ENCODE measurements at regions not wholly inside any gene's neighbourhood (a gene's known extent, or its start where the extent isn't known, plus 50 kb on each side); places are given as distances from the start of the nearest gene placed in this dataset.

DNA sequence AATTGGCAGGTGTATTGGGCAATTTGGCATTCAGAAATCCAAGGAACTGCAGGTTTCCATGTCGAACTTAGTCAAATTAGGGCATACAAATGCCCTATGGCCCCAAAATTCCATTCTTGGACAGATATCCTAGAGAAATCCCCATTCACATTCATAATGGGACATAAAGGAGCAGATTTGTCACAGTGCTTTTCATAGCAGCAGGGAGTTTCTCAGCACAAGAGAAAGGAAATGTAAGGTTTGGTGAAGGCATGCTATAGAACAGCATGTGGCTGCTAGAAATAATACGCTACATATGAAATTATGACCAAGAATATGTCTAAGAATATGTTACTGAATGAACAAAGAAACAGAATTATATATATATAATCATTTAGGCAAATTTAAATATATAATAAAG, 437.5 kb upstream of the BOD1L1 start:
- DNase-seq: no peak

- no peak for DNase-seq
Observed at GRCh38 chr4:14065406-14065805, 437.9 kb upstream of the BOD1L1 start.

GRCh38 chr4:14066979-14067378, 439.5 kb upstream of the BOD1L1 start:
- DNase-seq: no peak

DNA sequence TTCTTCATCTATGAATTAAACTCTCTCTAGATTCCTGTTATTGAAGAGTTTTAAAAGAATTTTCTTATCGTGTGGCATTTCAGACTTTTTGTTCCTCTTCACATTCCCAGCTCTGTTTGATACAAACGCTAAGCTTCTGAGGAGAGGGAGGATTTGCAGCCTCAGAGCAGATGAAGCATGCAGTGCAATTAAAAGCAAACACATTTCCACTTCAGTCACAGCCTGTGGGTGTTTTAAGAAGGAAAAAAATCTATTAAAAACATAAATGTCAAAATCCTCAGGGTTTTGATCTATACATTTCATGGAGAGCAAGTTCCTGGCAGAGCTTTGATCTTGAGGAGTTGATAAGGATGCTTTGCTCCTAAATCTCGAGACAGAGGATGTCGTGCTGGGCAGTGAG, 442.4 kb upstream of the BOD1L1 start:
- DNase-seq: no peak

DNA sequence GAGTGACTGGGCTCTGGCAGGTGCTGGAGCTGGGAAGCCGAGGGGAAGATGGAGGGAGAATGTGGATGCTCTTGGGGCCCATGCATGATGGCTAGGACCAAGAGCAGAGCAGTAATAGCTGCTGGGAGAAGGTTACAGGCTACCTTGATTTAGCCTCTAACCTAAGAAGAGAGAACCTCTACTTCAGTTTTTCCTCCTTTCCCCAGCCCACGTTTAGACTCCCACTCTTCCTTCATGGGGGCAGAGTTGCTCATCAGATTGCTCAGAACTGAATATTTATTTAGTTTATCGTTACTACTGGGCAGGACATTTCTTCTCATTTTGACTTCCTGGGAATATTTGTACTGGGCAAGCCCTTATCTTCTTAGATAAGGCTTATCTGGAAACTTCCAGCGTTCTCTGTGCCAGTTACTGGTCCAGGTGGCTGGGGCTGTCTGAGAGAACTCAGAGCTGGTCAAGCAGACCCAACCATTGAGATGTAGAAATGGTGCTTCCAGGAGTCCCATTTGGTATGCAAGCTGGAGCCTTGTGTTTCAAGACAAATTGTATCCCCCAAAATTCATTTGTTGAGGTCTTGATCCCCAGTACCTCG, 442.9 kb upstream of the BOD1L1 start:
- no peak for DNase-seq

- DNase-seq: no peak
Observed at GRCh38 chr4:14072506-14072905, 445.0 kb upstream of the BOD1L1 start.

DNA sequence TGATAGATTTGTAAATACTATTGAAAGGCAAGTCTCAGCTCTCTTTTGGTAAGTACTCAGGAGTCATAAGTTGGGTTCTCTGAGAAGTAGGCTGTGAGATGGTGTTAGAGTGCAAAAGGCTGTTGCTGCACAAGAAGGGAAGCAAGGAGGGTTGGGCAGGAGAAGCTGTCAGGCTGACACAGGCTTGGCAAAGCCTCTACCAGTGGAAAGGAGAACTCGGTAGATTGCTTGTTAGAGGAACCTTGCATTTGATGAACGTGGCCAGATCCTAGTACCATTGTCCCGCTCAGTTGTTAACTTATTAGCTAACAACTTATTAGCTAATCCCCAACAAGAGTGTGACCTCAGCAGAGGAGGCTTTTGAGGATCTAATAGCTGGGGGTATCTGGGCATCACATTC, 449.3 kb upstream of the BOD1L1 start:
- no peak for DNase-seq

- no peak for DNase-seq
Observed at GRCh38 chr4:14078326-14078725, 450.8 kb upstream of the BOD1L1 start.

DNA sequence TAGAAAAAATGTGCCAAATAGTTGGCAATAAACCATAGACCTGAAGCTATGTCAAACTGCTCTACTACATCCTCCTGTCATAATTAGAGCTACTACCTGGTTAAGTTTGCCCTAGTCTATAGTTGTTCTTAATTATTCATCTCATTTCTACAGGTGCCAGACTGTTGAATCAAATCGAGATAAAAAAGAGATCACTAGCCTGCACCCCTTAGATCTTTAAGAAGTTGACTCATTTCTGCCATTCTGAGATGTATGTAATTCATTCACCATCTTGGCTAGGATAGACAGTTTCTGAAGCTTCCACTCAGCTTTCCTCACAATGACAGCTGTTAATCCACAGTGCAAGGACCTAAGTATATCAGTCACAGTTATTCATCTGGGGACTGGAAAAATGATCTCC, 452.1 kb upstream of the BOD1L1 start:
- no peak for DNase-seq

- no peak for DNase-seq
Observed at GRCh38 chr4:14083150-14083549, 455.6 kb upstream of the BOD1L1 start.

DNA sequence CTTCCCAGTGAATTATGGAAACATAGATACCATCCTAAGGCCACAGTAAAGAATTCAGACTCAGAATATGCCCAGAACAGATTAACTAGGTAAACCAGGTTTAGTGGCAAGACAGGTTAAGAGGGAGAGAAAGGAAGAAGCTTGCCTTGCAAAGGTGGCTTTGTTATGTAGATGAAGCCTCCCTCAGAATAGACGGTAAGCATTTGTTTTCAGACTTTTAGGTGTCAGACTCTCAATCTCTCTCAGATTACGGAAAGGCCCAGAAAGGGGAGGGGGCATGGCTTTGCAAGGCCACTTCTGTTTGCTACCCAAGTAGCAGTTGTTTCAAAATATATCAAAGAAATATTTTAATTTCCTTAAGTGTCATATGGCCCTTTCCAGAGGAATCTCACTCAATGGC, 457.1 kb upstream of the BOD1L1 start:
- DNase-seq: no peak

GRCh38 chr4:14087459-14087858, 459.9 kb upstream of the BOD1L1 start:
- no peak for DNase-seq

DNA sequence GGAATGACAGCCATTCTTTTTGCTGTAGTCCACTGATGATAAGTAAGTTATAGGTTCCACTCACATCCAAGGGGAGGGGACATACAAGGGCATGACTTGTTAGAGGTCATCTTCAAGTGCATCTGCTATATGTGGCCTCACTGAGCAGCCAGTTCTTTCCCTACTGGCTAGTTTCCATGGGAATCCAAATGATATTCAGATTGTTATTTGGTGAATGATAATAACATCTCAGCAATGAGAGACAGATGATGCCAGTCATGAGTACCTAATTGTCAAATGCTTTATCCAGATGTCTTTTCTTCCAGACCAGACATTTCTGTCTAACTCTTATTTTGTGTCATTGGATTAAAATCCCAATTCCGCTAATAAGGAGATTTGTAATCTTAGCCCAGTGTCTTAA, 460.4 kb upstream of the BOD1L1 start:
- DNase-seq: no peak

GRCh38 chr4:14091531-14091930, 464.0 kb upstream of the BOD1L1 start:
- DNase-seq: no peak

- DNase-seq: no peak
Observed at GRCh38 chr4:14091966-14092365, 464.4 kb upstream of the BOD1L1 start.

GRCh38 chr4:14092741-14093140, 465.2 kb upstream of the BOD1L1 start:
- DNase-seq: no peak

GRCh38 chr4:14095831-14096230, 468.3 kb upstream of the BOD1L1 start:
- DNase-seq: no peak

DNA sequence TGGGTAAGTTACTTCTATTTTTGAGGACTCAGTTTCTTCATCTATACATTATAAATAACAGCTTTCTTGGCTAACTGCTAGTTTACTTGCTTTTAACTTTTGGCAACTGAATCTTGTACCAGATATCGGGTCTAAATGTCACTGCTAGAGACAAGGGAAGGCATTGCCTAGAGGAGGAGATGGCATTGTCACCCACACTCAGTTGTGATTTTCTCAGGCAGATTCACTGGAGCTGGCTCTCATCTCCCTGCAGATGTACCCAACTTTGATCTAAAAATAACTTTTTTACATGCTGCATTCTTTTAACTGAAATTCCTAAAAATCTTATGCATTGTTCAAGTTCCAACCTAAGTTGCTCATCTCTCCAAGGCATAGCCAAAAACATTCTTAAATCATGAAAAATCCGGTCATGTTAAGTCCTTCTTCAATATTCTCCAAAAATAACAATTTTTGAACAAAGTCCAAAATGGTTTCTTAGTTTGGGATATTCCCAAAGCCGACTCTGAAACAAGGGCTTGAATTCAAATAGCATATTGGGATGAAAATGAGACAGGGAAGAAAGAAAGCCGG, 469.0 kb upstream of the BOD1L1 start:
- DNase-seq: no peak

- DNase-seq: no peak
Observed at GRCh38 chr4:14100349-14100748, 472.8 kb upstream of the BOD1L1 start.

DNA sequence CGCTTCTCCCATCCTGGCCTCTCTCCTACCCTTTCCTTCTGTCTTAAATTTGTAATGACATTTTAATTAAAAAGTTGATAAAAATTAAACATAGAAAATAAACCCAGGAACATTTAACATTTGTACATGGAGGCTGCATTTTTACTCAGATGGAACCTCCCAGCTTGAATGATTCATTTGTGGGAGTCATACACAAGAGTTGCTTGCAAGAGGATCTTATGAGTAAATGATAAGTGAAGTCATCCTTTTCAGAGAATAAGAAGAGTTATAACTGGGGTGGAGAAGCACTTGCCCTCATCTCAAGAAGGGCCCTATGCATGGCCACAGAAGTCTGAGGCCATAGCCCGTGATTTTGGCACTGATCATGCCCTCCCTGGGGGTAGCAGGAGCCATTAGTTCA, 482.9 kb upstream of the BOD1L1 start:
- DNase-seq: no peak

DNA sequence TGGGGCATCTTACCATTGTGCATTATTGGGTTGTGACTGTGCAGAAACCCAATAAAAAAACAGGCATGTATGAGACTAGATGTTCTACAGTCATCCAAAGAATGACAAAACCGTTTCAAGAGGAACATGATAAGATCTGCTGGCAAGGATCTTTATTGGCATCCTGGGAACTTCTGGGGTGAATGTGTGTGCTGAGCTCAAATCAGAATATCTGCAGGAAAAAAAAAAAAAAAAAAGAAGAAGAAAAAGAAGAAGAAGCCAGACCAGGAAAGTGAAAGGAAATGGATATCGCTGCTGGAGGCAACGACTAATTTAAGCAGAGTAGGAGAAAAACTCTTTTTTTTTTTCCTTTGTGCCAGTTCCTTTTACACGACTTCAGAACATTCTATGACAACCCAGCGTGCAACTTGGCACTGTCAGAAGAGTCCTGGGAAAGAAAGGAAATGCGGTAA, 484.2 kb upstream of the BOD1L1 start:
- no peak for DNase-seq

- DNase-seq: no peak
Observed at GRCh38 chr4:14115106-14115505, 487.6 kb upstream of the BOD1L1 start.

DNA sequence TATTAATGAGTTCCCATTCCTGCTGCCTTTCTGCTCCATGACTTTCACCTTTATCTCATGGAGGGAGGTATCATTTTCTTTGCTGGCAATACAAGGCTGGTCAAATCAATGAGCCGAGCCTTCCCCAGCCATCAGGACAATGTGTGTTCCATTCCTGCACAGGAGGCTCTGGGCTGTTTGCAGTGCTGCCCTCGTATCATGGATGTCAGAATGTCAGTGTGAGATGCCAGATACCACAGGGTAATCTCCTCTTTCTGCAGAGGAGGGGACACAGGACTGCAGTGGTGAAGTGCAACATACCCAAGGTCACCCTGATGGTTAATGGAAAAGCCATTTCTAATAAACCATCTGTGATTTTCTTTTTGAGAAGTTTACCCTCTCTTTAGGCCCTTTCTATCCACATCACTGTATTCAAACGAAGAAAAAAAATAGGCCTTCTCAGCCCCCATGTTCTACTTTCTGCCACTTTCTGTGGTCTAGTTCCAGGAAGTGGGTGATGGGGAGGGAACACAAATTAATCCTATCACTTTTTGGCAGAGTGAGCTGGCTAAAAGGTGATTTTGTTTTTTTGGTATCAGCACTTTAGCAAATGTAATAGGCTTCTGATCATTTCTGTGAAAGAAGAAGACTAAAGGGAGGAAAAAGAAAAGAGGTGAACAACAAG, 490.2 kb upstream of the BOD1L1 start:
- no peak for DNase-seq

GRCh38 chr4:14124816-14125215, 497.3 kb upstream of the BOD1L1 start:
- no peak for DNase-seq
